Spleen (tissue), 11 donors: ENCODE measurements at regions not wholly inside any gene's neighbourhood (a gene's known extent, or its start where the extent isn't known, plus 50 kb on each side); places are given as distances from the start of the nearest gene placed in this dataset.

Experiments used
- DNase-seq: peaks from one replicate; pipeline ENCODE4 v3.0.0-alpha.2; 2020
- H3K27ac ChIP-seq, 8 donors: fragments of 200-600 bp; sonication (generic) in 7 of 8; 1 replicate in 4 of 8; 2 replicates in 4 of 8; pipeline versions ENCODE4 v1.5.0 to v1.8.0; 2016 to 2021; ENCODE audit warnings: inconsistent platforms in 4 of 8, mild to moderate bottlenecking in 4 of 8, moderate library complexity in 1 of 8
- H3K27me3 ChIP-seq, 7 donors: fragments of 200-600 bp; sonication (generic) in 6 of 7; replicated peaks in 1 of 7; 1 replicate in 4 of 7; 2 replicates in 3 of 7; pipeline versions ENCODE4 v1.5.0 to v1.8.0; 2016 to 2021; ENCODE audit warnings: inconsistent platforms in 3 of 7, mild to moderate bottlenecking in 1 of 7
- H3K36me3 ChIP-seq, 6 donors: fragments of 200-600 bp; sonication (generic) in 5 of 6; 1 replicate in 4 of 6; 2 replicates in 2 of 6; pipeline versions ENCODE4 v1.5.0 to v1.8.0; 2016 to 2021; ENCODE audit warnings: inconsistent platforms in 2 of 6
- H3K4me1 ChIP-seq, 6 donors: fragments of 200-600 bp; sonication (generic) in 5 of 6; 1 replicate in 3 of 6; 2 replicates in 3 of 6; pipeline versions ENCODE4 v1.5.0 to v1.8.0; 2016 to 2021; ENCODE audit warnings: inconsistent platforms in 3 of 6
- H3K4me3 ChIP-seq, 8 donors: fragments of 200-600 bp; sonication (generic) in 7 of 8; 1 replicate in 4 of 8; 2 replicates in 4 of 8; pipeline versions ENCODE4 v1.5.0 to v1.8.0; 2016 to 2021; ENCODE audit warnings: inconsistent platforms in 4 of 8, mild to moderate bottlenecking in 4 of 8, moderate library complexity in 2 of 8
- H3K9me3 ChIP-seq, 8 donors: fragments of 200-600 bp; sonication (generic) in 7 of 8; 1 replicate in 4 of 8; 2 replicates in 4 of 8; pipeline versions ENCODE4 v1.5.0 to v1.8.0; 2016 to 2021; ENCODE audit warnings: inconsistent platforms in 4 of 8
- POLR2A ChIP-seq, 3 donors: fragments of 450-650 bp; IDR thresholded peaks; one replicate each; pipeline ENCODE4 v1.5.1; 2017; ENCODE audit warnings: antibody characterized with exemption in 3 of 3, mild to moderate bottlenecking in 1 of 3
- POLR2AphosphoS5 ChIP-seq, 3 donors: sonication (generic); formaldehyde crosslinking; IDR thresholded peaks; one replicate each; pipeline ENCODE4 v1.5.1; 2017; ENCODE audit warnings: antibody characterized with exemption in 3 of 3
- WGBS, 5 donors: extraction: QIAGEN DNeasy Blood & Tissue Kit in 3 of 5; methylation state at CpG; one replicate each; pipeline versions ENCODE4 v1.1.5 to v1.1.7; 2013 to 2018; 5-methylcytosine and 5-hydroxymethylcytosine counted together
- intact Hi-C: fragments of 100-400 bp; cut with DNase I; formaldehyde crosslinking; loops from one replicate; pipeline ENCODE4 v1.15.0; 2023; ENCODE audit warnings: low total_unique reads
- TF ChIP-seq, protein P1 (sequence below), 11 experiments: fragments of 200-600 bp in 7 of 11; fragments of 450-650 bp in 4 of 11; sonication (generic) in 4 of 11; IDR thresholded peaks in 8 of 11; conservative IDR thresholded peaks in 3 of 11; 1 replicate in 7 of 11; 2 replicates in 4 of 11; pipeline versions ENCODE4 v1.4.0 to v1.8.0; 2016 to 2021; ENCODE audit warnings: antibody characterized with exemption in 11 of 11, inconsistent platforms in 4 of 11, mild to moderate bottlenecking in 1 of 11
- donor health status: healthy with polysubstance abuse.
- donor health status: DM: no; HTN: no; CAD: no; lungs with moderate emphysema.
- donor health status: DM: no; HTN: no; CAD: no.
- donor health status: Bipolar disorder and iron deficiency.
- donor health status: healthy.
- donor health status: DM: no; HTN: no; CAD: no.
- donor health status: DM: yes; HTN: yes; CAD: no.

DNA sequence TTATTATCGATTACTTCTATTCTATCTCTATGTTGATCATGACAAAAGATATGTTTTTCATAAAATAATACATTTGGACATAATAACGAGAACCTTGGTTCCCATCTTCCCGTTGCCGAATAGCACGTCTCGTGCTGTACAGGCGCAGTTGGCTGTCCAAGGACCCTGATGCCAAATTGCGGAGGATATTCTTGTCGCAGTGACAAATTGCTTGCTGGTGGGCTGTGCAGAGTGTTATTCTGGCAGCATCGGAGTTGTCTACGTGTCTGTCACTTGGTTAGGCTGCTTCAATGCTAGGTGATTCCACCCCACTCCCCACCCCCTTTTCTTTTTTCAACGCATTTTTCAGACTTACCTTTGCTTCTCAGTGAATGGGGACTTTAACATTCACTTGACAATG lies 546.8 kb downstream of the PRKD1 start:
- WGBS, 5 donors, result 86 to 92% (median 90%) methylated on average over 12 of the region's 12 CpGs

DNA sequence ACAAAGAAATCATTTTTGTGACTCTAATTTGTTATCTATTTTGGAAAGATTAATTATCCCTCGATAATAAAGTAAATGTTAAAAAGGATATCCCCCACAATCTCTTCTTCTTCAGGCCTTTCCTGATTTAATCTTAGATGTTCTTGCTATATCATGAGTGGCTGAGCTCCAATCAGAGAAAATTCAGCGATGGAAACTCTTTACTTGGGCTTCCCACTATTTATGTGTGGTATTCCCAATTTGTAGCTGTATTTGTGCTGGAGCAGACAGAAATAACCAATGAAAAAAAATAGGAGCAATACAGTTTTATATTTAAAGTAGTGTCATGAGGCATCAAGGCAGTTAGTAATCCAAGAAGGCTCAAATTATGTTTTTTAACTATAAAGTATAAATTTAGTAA lies 539.1 kb downstream of the PRKD1 start:
- Histone ChIP-seq H3K27ac (no peak overlapping the region), H3K4me3 (no peak overlapping the region), H3K36me3 (no peaks in the 10 kb centered on the region), H3K27me3 (no peaks in the 10 kb centered on the region), H3K4me1 (no peaks in the 10 kb centered on the region), H3K9me3 (no peaks in the 10 kb centered on the region)
- WGBS, 5 donors, result 69 to 83% (median 73%) methylated on average over 2 of the region's 2 CpGs
- no peak for DNase-seq
- TF ChIP-seq POLR2AphosphoS5 (IDR thresholded peaks at IDR 0.05), result no peak
- TF ChIP-seq, protein P1, sequence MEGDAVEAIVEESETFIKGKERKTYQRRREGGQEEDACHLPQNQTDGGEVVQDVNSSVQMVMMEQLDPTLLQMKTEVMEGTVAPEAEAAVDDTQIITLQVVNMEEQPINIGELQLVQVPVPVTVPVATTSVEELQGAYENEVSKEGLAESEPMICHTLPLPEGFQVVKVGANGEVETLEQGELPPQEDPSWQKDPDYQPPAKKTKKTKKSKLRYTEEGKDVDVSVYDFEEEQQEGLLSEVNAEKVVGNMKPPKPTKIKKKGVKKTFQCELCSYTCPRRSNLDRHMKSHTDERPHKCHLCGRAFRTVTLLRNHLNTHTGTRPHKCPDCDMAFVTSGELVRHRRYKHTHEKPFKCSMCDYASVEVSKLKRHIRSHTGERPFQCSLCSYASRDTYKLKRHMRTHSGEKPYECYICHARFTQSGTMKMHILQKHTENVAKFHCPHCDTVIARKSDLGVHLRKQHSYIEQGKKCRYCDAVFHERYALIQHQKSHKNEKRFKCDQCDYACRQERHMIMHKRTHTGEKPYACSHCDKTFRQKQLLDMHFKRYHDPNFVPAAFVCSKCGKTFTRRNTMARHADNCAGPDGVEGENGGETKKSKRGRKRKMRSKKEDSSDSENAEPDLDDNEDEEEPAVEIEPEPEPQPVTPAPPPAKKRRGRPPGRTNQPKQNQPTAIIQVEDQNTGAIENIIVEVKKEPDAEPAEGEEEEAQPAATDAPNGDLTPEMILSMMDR (IDR thresholded peaks at IDR 0.05 in 8 of 11, conservative IDR thresholded peaks at IDR 0.05 in 3 of 11), result no peak
- no peak for TF ChIP-seq POLR2A (IDR thresholded peaks at IDR 0.05)
- intact Hi-C loops, result no loop called here

More for the DNA sequence above, 546.8 kb downstream of the PRKD1 start:
- Histone ChIP-seq H3K9me3 (no peaks in the 10 kb centered on the region), H3K4me3 (no peak overlapping the region), H3K36me3 (no peaks in the 10 kb centered on the region), H3K4me1 (no peaks in the 10 kb centered on the region), H3K27me3 (no peaks in the 10 kb centered on the region), H3K27ac (no peak overlapping the region)
- DNase-seq, result no peak
- intact Hi-C loops, result no loop called here
- TF ChIP-seq POLR2AphosphoS5 (IDR thresholded peaks at IDR 0.05), result no peak
- no peak for TF ChIP-seq POLR2A (IDR thresholded peaks at IDR 0.05)
- TF ChIP-seq, protein P1 (IDR thresholded peaks at IDR 0.05 in 8 of 11, conservative IDR thresholded peaks at IDR 0.05 in 3 of 11), result no peak

DNA sequence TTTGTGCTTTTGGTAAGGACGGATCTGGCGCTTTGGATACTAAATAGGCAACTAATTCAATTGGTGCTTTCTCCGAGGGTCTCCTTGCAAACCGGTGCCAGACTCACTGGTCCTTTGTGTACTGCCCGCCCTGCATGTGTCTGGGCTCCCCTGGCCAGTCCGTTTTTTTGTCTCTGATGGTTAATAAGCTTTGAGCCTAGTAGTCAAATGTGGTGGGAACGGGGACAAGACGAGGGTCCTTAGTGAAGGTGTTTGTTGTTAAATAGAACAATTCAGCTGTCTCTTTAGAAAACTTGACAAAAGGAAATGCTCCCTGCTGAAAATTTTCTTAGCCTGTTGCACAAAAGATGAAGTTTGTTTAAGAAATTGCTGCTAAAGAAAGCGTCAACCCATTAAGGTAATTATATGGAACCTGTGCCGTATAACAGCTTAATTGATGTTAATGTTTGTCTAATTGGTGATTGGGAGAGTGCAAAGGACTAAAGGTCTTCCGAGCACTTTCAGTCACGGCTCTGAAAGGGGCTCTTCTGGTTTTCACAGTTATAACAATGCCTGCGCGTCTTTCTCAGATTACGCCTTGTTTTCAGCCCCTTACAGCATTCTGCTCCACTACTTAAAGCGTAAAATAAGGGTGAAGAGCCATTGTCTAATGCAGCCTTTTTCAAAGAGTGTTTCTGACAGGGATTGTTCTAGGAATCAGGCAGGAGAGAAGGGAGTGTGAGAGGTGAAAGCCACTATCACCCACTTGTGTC lies 537.4 kb downstream of the PRKD1 start:
- Histone ChIP-seq H3K4me1 (no peaks in the 10 kb centered on the region), H3K36me3 (no peaks in the 10 kb centered on the region), H3K9me3 (no peaks in the 10 kb centered on the region), H3K27ac (no peak overlapping the region), H3K27me3 (no peaks in the 10 kb centered on the region), H3K4me3 (no peak overlapping the region)
- WGBS, 5 donors, result 30 to 40% (median 37%) methylated on average over 16 of the region's 16 CpGs
- intact Hi-C loops, result no loop called here
- DNase-seq, result no peak
- TF ChIP-seq, protein P1 (IDR thresholded peaks at IDR 0.05 in 8 of 11, conservative IDR thresholded peaks at IDR 0.05 in 3 of 11), result no peak
- no peak for TF ChIP-seq POLR2A (IDR thresholded peaks at IDR 0.05)
- no peak for TF ChIP-seq POLR2AphosphoS5 (IDR thresholded peaks at IDR 0.05)

DNA sequence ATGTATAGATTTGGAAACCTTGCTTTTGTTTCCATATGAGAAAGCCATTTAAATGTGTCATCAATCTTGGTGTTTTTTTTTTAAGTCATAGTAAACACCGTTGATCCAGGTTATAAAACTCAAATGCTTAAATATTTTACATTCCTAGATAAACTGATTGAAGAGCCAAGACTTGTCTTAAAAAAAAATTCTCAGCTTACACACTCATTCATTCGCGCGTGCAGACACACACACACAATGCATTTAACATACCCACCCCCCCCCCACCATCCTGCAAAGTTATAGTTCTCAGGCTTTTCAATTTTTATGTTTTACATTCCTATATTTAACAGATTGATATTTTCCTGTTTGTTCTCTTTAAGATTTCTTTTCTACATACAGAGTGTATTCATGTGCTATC lies 536.4 kb downstream of the PRKD1 start:
- TF ChIP-seq POLR2AphosphoS5 (IDR thresholded peaks at IDR 0.05) (no peak), POLR2A (IDR thresholded peaks at IDR 0.05) (no peak)
- TF ChIP-seq, protein P1 (IDR thresholded peaks at IDR 0.05 in 8 of 11, conservative IDR thresholded peaks at IDR 0.05 in 3 of 11), result no peak

More for the DNA sequence above, 536.4 kb downstream of the PRKD1 start:
- no peak overlapping the region for H3K4me3 ChIP-seq
- H3K36me3 ChIP-seq, result no peaks in the 10 kb centered on the region
- no peaks in the 10 kb centered on the region for H3K9me3 ChIP-seq
- intact Hi-C loops, result no loop called here
- DNase-seq, result no peak
- no peaks in the 10 kb centered on the region for H3K4me1 ChIP-seq
- no peaks in the 10 kb centered on the region for H3K27me3 ChIP-seq
- H3K27ac ChIP-seq, result no peak overlapping the region
- 80 to 84% (median 82%) methylated on average over 4 of the region's 4 CpGs for WGBS, 5 donors
